ENCODE measurements at regions not wholly inside any gene's neighbourhood (a gene's known extent, or its start where the extent isn't known, plus 50 kb on each side); places are given as distances from the start of the nearest gene placed in this dataset.
"Not testable (repeated sequence)": the region's sequence is repeated elsewhere in the genome, so short reads cannot be mapped to it uniquely, and the experiment has no call there.

GRCh38 chr6:19925533-19925932, 88.4 kb downstream of the ID4 start:
- ATAC-seq (ENCODE audit: insufficient read depth, low FRiP score) (no peak), DNase-seq (no peak)
- H3K27me3 ChIP-seq (ENCODE audit: control insufficient read depth in 3 of 3, insufficient read depth in 3 of 3, low read length in 2 of 3) = peaks cover 0 to 3% (median 0%) of the 10 kb centered on the region in 3 donors
- H3K9me3 ChIP-seq (ENCODE audit: control insufficient read depth in 4 of 4, insufficient read depth in 3 of 4, low read length in 3 of 4) = peaks cover 0 to 1% (median 0%) of the 10 kb centered on the region in 4 donors
- 88% methylated on average over 1 of the region's 1 CpG for WGBS, 2 donors
- H3K36me3 ChIP-seq (ENCODE audit: control insufficient read depth in 4 of 4, insufficient read depth in 4 of 4, low read length in 4 of 4) = no peaks in the 10 kb centered on the region
- H3K9ac ChIP-seq (ENCODE audit: insufficient read depth in 1 of 2, low read length in 2 of 2) = no peak overlapping the region
- H3K27ac ChIP-seq (ENCODE audit: low read depth in 1 of 2, low read length in 1 of 2) = no peak overlapping the region
- H3K4me1 ChIP-seq (ENCODE audit: control insufficient read depth in 5 of 5, insufficient read depth in 5 of 5, low read length in 5 of 5) = no peaks in the 10 kb centered on the region
- H3K4me3 ChIP-seq = no peak overlapping the region
- TF ChIP-seq CTCF (IDR thresholded peaks at IDR 0.05; ENCODE audit: control extremely low read depth, extremely low read depth) = no peak

- no peaks in the 10 kb centered on the region for H3K36me3 ChIP-seq (ENCODE audit: control insufficient read depth in 4 of 4, insufficient read depth in 4 of 4, low read length in 4 of 4)
- ATAC-seq (ENCODE audit: insufficient read depth, low FRiP score) = no peak
- no peak overlapping the region for H3K4me3 ChIP-seq
- 84 to 90% methylated on average over 2 of the region's 2 CpGs for WGBS, 2 donors
- H3K4me1 ChIP-seq (ENCODE audit: control insufficient read depth in 5 of 5, insufficient read depth in 5 of 5, low read length in 5 of 5) = no peaks in the 10 kb centered on the region
- H3K27ac ChIP-seq (ENCODE audit: low read depth in 1 of 2, low read length in 1 of 2) = no peak overlapping the region
- no peak for DNase-seq
- no peaks in the 10 kb centered on the region for H3K9me3 ChIP-seq (ENCODE audit: control insufficient read depth in 4 of 4, insufficient read depth in 3 of 4, low read length in 3 of 4)
- peaks cover 0 to 3% (median 0%) of the 10 kb centered on the region in 3 donors for H3K27me3 ChIP-seq (ENCODE audit: control insufficient read depth in 3 of 3, insufficient read depth in 3 of 3, low read length in 2 of 3)
- H3K9ac ChIP-seq (ENCODE audit: insufficient read depth in 1 of 2, low read length in 2 of 2) = no peak overlapping the region
- TF ChIP-seq CTCF (IDR thresholded peaks at IDR 0.05; ENCODE audit: control extremely low read depth, extremely low read depth) = no peak
Observed at GRCh38 chr6:19928461-19928860, 91.3 kb downstream of the ID4 start.

DNA sequence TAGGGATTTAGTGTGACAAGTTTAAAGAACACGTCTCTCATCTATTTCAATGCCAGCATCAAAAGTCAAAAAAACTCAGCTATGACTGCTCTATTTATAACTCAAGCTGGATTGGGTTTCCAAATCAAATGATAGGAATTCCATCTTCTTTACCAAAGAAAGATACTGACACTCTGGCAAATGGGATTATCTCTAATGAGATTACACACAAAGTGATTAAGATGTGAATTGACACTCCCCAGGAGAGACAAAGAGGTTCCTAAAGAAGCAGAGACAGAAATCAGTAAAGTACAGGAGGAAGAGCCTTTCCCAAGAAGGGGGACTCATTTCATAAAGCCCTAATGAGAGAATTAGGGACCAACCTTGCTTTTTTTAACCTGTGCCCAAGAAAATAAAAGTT, 92.1 kb downstream of the ID4 start:
- Histone ChIP-seq H3K36me3 (ENCODE audit: control insufficient read depth in 4 of 4, insufficient read depth in 4 of 4, low read length in 4 of 4) (no peaks in the 10 kb centered on the region), H3K27ac (ENCODE audit: low read depth in 1 of 2, low read length in 1 of 2) (no peak overlapping the region), H3K4me3 (no peak overlapping the region), H3K4me1 (ENCODE audit: control insufficient read depth in 5 of 5, insufficient read depth in 5 of 5, low read length in 5 of 5) (no peaks in the 10 kb centered on the region), H3K27me3 (ENCODE audit: control insufficient read depth in 3 of 3, insufficient read depth in 3 of 3, low read length in 2 of 3) (peaks cover 0 to 1% (median 0%) of the 10 kb centered on the region in 3 donors), H3K9me3 (ENCODE audit: control insufficient read depth in 4 of 4, insufficient read depth in 3 of 4, low read length in 3 of 4) (no peaks in the 10 kb centered on the region), H3K9ac (ENCODE audit: insufficient read depth in 1 of 2, low read length in 2 of 2) (no peak overlapping the region)
- no peak for TF ChIP-seq CTCF (IDR thresholded peaks at IDR 0.05; ENCODE audit: control extremely low read depth, extremely low read depth)
- no peak for DNase-seq
- 63 to 76% methylated on average over 1 of the region's 1 CpG for WGBS, 2 donors
- ATAC-seq (ENCODE audit: insufficient read depth, low FRiP score) = no peak

DNA sequence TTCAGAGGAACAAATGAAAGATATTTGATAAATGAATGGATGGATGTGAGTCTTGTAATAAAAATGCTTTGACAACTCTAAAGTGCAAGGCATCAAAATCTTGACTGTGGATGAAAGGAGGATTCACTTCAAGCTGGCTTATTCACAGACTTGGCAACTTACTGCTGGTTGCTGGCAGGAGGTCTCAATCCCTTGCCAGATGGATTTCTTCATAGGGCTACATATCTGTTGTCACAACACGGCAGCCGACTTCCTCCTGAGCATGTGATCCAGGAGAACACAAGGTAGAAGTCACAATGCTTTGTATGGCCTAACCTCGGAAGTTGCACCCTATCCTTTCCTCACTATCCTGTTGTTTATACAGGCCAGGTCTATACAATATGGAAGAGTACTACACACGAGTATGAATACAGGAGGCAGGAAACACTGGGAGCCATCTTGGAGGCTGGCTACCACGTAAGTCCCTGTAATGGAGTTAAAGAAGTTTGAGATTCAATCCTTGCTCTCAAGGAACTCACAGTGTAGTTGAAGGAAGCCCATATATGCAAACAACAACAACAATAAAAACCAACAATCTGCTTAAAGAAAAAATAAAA, 97.9 kb downstream of the ID4 start:
- no peak for DNase-seq

GRCh38 chr6:19939321-19939720, 102.2 kb downstream of the ID4 start:
- H3K9me3 ChIP-seq (ENCODE audit: control insufficient read depth in 4 of 4, insufficient read depth in 3 of 4, low read length in 3 of 4); H3K27ac ChIP-seq (ENCODE audit: low read depth in 1 of 2, low read length in 1 of 2); H3K9ac ChIP-seq (ENCODE audit: insufficient read depth in 1 of 2, low read length in 2 of 2); ATAC-seq (ENCODE audit: insufficient read depth, low FRiP score); H3K36me3 ChIP-seq (ENCODE audit: control insufficient read depth in 4 of 4, insufficient read depth in 4 of 4, low read length in 4 of 4); H3K4me1 ChIP-seq (ENCODE audit: control insufficient read depth in 5 of 5, insufficient read depth in 5 of 5, low read length in 5 of 5); H3K27me3 ChIP-seq (ENCODE audit: control insufficient read depth in 3 of 3, insufficient read depth in 3 of 3, low read length in 2 of 3); DNase-seq; H3K4me3 ChIP-seq: not testable (repeated sequence)
- 93 to 98% methylated on average over 28 of the region's 28 CpGs for WGBS, 2 donors

More for the DNA sequence above, 97.9 kb downstream of the ID4 start:
- Histone ChIP-seq H3K4me1 (ENCODE audit: control insufficient read depth in 5 of 5, insufficient read depth in 5 of 5, low read length in 5 of 5) (no peaks in the 10 kb centered on the region), H3K4me3 (no peak overlapping the region), H3K27ac (ENCODE audit: low read depth in 1 of 2, low read length in 1 of 2) (no peak overlapping the region), H3K9ac (ENCODE audit: insufficient read depth in 1 of 2, low read length in 2 of 2) (no peak overlapping the region), H3K9me3 (ENCODE audit: control insufficient read depth in 4 of 4, insufficient read depth in 3 of 4, low read length in 3 of 4) (peaks cover 0 to 2% (median 0%) of the 10 kb centered on the region in 4 donors), H3K36me3 (ENCODE audit: control insufficient read depth in 4 of 4, insufficient read depth in 4 of 4, low read length in 4 of 4) (no peaks in the 10 kb centered on the region), H3K27me3 (ENCODE audit: control insufficient read depth in 3 of 3, insufficient read depth in 3 of 3, low read length in 2 of 3) (no peaks in the 10 kb centered on the region)
- WGBS, 2 donors = 79 to 81% methylated on average over 5 of the region's 5 CpGs
- TF ChIP-seq CTCF (IDR thresholded peaks at IDR 0.05; ENCODE audit: control extremely low read depth, extremely low read depth) = no peak
- ATAC-seq (ENCODE audit: insufficient read depth, low FRiP score) = no peak

All from lung (tissue), 11 donors.